GM19463 (cell line): ENCODE measurements at regions not wholly inside any gene's neighbourhood (a gene's known extent, or its start where the extent isn't known, plus 50 kb on each side); places are given as distances from the start of the nearest gene placed in this dataset.
"Not testable (repeated sequence)": the region's sequence is repeated elsewhere in the genome, so short reads cannot be mapped to it uniquely, and the experiment has no call there.

ENCODE experiments used
- ATAC-seq: cut with Tn5 transposase; IDR thresholded peaks from one replicate; pipeline ENCODE4 v1.9.1; 2021; ENCODE audit warnings: mild to moderate bottlenecking, moderate library complexity; ENCODE audit not compliant: unreplicated experiment

- no peak for ATAC-seq
Measured at GRCh38 chr20:50435397-50436051, 74.7 kb upstream of the PTPN1 start.

GRCh38 chr20:50436052-50436656 is 74.0 kb upstream of the PTPN1 start:
- no peak for ATAC-seq

GRCh38 chr20:50436696-50437095 is 73.5 kb upstream of the PTPN1 start:
- no peak for ATAC-seq

- ATAC-seq = no peak
Measured at GRCh38 chr20:50438986-50439407, 71.2 kb upstream of the PTPN1 start.

GRCh38 chr20:50439539-50440453 is 70.4 kb upstream of the PTPN1 start:
- ATAC-seq = no peak

GRCh38 chr20:50442512-50442911 is 67.7 kb upstream of the PTPN1 start:
- ATAC-seq = no peak

- ATAC-seq = no peak
Measured at GRCh38 chr20:50445354-50446151, 64.6 kb upstream of the PTPN1 start.

GRCh38 chr20:50446351-50447101 is 63.7 kb upstream of the PTPN1 start:
- no peak for ATAC-seq

GRCh38 chr20:50447102-50447804 is 62.9 kb upstream of the PTPN1 start:
- no peak for ATAC-seq

GRCh38 chr20:50447817-50448216 is 62.4 kb upstream of the PTPN1 start:
- ATAC-seq = no peak

- ATAC-seq = not testable (repeated sequence)
Measured at GRCh38 chr20:50448625-50449403, 61.4 kb upstream of the PTPN1 start.

- no peak for ATAC-seq
Measured at GRCh38 chr20:50449738-50450492, 60.3 kb upstream of the PTPN1 start.

- no peak for ATAC-seq
Measured at GRCh38 chr20:50450493-50450826, 59.7 kb upstream of the PTPN1 start.

GRCh38 chr20:50450881-50451752 is 59.1 kb upstream of the PTPN1 start:
- ATAC-seq = peak; percentile 87

GRCh38 chr20:50451792-50452425 is 58.3 kb upstream of the PTPN1 start:
- not testable (repeated sequence) for ATAC-seq

GRCh38 chr20:50453533-50454244 is 56.5 kb upstream of the PTPN1 start:
- no peak for ATAC-seq
